ENCODE measurements at regions not wholly inside any gene's neighbourhood (a gene's known extent, or its start where the extent isn't known, plus 50 kb on each side); places are given as distances from the start of the nearest gene placed in this dataset.

GRCh38 chr19:27894906-27895754 lies 1317.8 kb downstream of the UQCRFS1 start:
- no peak for TF ChIP-seq JUND (IDR thresholded peaks at IDR 0.05; ENCODE audit: low read depth, low read length)
- TF ChIP-seq MEF2A (IDR thresholded peaks at IDR 0.05; ENCODE audit: insufficient read depth, low read depth, low read length), result no peak
